Gastrocnemius medialis (tissue), 4 donors: ENCODE measurements at regions not wholly inside any gene's neighbourhood (a gene's known extent, or its start where the extent isn't known, plus 50 kb on each side); places are given as distances from the start of the nearest gene placed in this dataset.
"Not testable (repeated sequence)": the region's sequence is repeated elsewhere in the genome, so short reads cannot be mapped to it uniquely, and the experiment has no call there.

Source experiments
- CTCF ChIP-seq, 5 experiments: fragments of 450-650 bp in 3 of 5; fragments of 200-600 bp in 2 of 5; sonication (generic) in 2 of 5; IDR thresholded peaks in 4 of 5; conservative IDR thresholded peaks in 1 of 5; 1 replicate in 4 of 5; 2 replicates in 1 of 5; pipeline ENCODE4 v1.5.1; 2016 to 2019; ENCODE audit warnings: antibody characterized with exemption in 5 of 5, mild to moderate bottlenecking in 3 of 5, moderate library complexity in 3 of 5
- POLR2A ChIP-seq, 2 donors: fragments of 450-650 bp; IDR thresholded peaks; one replicate each; pipeline ENCODE4 v1.6.1; 2017; ENCODE audit warnings: antibody characterized with exemption in 2 of 2, mild to moderate bottlenecking in 2 of 2, moderate library complexity in 2 of 2

DNA sequence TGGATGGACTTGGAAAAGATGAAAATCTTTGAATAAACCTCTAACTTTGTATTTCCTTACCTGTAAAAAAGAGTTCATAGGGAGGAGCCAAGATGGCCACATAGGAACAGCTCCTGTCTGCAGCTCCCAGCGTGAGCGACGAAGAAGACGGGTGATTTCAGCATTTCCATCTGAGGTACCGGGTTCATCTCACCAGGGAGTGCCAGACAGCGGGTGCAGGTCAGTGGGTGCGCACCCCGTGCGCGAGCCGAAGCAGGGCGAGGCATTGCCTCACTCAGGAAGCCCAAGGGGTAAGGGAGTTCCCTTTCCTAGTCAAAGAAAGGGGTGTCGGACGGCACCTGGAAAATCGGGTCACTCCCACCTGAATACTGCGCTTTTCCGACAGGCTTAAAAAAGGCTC, 191.3 kb upstream of the DDX18 start:
- not testable (repeated sequence) for TF ChIP-seq CTCF (IDR thresholded peaks at IDR 0.05 in 4 of 5, conservative IDR thresholded peaks at IDR 0.05 in 1 of 5); POLR2A (IDR thresholded peaks at IDR 0.05)
